Neural progenitor cell (in vitro differentiated cells): ENCODE measurements at regions not wholly inside any gene's neighbourhood (a gene's known extent, or its start where the extent isn't known, plus 50 kb on each side); places are given as distances from the start of the nearest gene placed in this dataset.

Source experiments
- EZH2phosphoT487 ChIP-seq: fragments of 200-600 bp; sonication (generic); IDR thresholded peaks from 2 replicates; pipeline ENCODE4 v1.6.1; 2017; ENCODE audit warnings: antibody characterized with exemption
- TF ChIP-seq, protein P1 (sequence below): fragments of 200-600 bp; sonication (generic); IDR thresholded peaks from 2 replicates; pipeline ENCODE4 v1.5.1; 2017; ENCODE audit warnings: antibody characterized with exemption, mild to moderate bottlenecking

DNA sequence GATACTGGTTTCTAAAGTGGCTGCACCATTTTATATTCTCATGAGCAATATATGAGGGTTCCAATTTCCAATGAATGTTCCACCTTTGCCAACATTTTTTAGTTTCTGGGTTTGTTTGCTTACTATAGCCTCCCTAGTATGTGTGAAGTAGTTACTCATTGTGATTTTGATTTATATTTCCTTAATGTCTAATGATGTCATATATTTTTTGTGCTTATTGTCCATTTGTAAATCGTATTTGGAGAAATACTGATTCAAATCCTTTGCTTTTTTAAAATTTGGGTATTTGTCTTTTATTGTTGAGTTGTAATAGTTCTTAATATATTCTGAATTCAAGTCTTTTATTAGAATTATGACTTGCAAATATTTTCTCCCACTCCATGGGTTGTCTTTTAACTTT is 161.0 kb upstream of the C11orf58 start:
- TF ChIP-seq, protein P1, sequence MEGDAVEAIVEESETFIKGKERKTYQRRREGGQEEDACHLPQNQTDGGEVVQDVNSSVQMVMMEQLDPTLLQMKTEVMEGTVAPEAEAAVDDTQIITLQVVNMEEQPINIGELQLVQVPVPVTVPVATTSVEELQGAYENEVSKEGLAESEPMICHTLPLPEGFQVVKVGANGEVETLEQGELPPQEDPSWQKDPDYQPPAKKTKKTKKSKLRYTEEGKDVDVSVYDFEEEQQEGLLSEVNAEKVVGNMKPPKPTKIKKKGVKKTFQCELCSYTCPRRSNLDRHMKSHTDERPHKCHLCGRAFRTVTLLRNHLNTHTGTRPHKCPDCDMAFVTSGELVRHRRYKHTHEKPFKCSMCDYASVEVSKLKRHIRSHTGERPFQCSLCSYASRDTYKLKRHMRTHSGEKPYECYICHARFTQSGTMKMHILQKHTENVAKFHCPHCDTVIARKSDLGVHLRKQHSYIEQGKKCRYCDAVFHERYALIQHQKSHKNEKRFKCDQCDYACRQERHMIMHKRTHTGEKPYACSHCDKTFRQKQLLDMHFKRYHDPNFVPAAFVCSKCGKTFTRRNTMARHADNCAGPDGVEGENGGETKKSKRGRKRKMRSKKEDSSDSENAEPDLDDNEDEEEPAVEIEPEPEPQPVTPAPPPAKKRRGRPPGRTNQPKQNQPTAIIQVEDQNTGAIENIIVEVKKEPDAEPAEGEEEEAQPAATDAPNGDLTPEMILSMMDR, result no peak
- no peak for TF ChIP-seq EZH2phosphoT487
